ENCODE measurements at regions not wholly inside any gene's neighbourhood (a gene's known extent, or its start where the extent isn't known, plus 50 kb on each side); places are given as distances from the start of the nearest gene placed in this dataset.

DNA sequence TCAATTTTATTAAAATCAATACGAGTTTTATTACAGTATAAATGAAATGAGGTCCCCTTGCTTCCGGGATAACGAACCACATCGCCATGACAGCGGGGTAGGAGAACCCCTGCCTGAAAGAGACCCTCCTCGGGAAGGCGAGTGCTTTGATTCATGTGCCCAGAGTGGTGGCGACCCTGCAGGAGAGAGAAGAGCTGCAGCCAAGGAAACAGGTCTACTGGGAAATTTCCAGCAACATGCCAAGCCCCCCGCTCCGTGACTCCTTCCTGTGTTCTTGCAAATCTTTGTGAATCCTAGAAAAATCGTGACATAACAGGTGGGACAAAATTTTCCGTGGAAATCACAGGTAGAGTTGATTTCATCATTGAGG, 162.5 kb downstream of the WSCD1 start:
- Histone ChIP-seq H2AFZ (no peak overlapping the region), H3K4me3 (no peak overlapping the region), H3K9me2 (replicated peaks; ENCODE audit: insufficient read depth) (no peaks in the 10 kb centered on the region), H3K4me1 (ENCODE audit: insufficient read depth) (no peaks in the 10 kb centered on the region), H3K79me2 (no peaks in the 10 kb centered on the region), H3K36me3 (replicated peaks; ENCODE audit: insufficient read depth, low read depth) (no peaks in the 10 kb centered on the region), H3K27ac (no peak overlapping the region), H3K9me3 (ENCODE audit: low read depth) (no peaks in the 10 kb centered on the region), H4K20me1 (ENCODE audit: insufficient read depth, poor library complexity, severe bottlenecking) (no peaks in the 10 kb centered on the region), H3K4me2 (no peak overlapping the region), H3K27me3 (peaks cover 12% of the 10 kb centered on the region)
- TF ChIP-seq EZH2 (IDR thresholded peaks at IDR 0.05; ENCODE audit: borderline replicate concordance): no peak
- TF ChIP-seq EZH2phosphoT487 (IDR thresholded peaks at IDR 0.05; ENCODE audit: low read depth, severe bottlenecking, unreplicated experiment): no peak
- TF ChIP-seq, protein P1, sequence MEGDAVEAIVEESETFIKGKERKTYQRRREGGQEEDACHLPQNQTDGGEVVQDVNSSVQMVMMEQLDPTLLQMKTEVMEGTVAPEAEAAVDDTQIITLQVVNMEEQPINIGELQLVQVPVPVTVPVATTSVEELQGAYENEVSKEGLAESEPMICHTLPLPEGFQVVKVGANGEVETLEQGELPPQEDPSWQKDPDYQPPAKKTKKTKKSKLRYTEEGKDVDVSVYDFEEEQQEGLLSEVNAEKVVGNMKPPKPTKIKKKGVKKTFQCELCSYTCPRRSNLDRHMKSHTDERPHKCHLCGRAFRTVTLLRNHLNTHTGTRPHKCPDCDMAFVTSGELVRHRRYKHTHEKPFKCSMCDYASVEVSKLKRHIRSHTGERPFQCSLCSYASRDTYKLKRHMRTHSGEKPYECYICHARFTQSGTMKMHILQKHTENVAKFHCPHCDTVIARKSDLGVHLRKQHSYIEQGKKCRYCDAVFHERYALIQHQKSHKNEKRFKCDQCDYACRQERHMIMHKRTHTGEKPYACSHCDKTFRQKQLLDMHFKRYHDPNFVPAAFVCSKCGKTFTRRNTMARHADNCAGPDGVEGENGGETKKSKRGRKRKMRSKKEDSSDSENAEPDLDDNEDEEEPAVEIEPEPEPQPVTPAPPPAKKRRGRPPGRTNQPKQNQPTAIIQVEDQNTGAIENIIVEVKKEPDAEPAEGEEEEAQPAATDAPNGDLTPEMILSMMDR (IDR thresholded peaks at IDR 0.05; ENCODE audit: poor library complexity): no peak
- whole genome bisulfite sequencing (ENCODE audit: low lambda C conversion rate, missing lambda C conversion rate): 86% methylated on average over 12 of the region's 12 CpGs
- no peak for DNase-seq (ENCODE audit: low spot score)

DNA sequence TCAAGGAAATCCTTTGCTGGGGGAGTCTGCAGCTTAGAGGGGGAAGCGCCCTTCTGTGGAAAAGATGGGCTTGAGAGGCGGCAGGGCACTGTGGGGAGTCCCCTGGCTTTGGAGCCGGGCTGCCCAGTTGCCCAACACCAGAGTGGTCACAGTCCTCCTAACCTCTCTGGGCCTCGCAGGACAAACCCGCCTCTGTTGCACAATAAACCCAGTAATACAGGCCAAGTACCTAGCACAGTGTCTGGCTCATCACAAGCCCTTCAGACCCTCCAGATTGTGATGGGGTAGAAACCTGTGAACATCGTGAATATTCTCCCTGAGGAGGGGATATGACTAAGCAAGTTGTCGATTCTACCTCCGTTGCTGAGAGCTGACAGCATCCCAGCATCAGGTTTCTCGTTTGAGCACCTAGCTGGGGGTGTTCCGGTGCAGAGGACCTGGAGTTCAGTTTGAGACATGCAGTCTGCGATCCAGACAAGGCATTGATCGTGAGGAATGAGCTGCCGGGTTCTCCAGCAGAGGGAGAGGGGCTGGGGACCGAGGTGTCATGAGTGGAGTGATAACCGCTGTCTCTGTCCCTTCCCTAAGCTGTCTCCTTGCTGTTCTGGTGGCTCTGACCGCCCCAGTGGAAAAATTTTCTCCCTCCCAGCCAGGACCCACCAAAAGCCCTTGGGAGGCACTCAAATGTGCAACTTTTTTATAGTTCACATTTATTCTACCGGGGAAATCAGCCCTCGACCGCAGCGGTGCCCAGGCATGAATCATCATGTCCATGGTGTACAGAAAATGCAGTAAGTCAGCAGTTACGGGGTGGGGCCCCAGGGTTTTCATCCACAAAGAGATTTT, 161.9 kb downstream of the WSCD1 start:
- WGBS (ENCODE audit: low lambda C conversion rate, missing lambda C conversion rate): 67% methylated on average over 21 of the region's 21 CpGs
- Histone ChIP-seq H3K4me3 (no peak overlapping the region), H3K4me2 (no peak overlapping the region), H2AFZ (no peak overlapping the region), H3K9me2 (replicated peaks; ENCODE audit: insufficient read depth) (no peaks in the 10 kb centered on the region), H4K20me1 (ENCODE audit: insufficient read depth, poor library complexity, severe bottlenecking) (no peaks in the 10 kb centered on the region), H3K79me2 (no peaks in the 10 kb centered on the region), H3K9me3 (ENCODE audit: low read depth) (no peaks in the 10 kb centered on the region), H3K4me1 (ENCODE audit: insufficient read depth) (no peaks in the 10 kb centered on the region), H3K27ac (no peak overlapping the region), H3K36me3 (replicated peaks; ENCODE audit: insufficient read depth, low read depth) (no peaks in the 10 kb centered on the region), H3K27me3 (peaks cover 6% of the 10 kb centered on the region)
- TF ChIP-seq EZH2phosphoT487 (IDR thresholded peaks at IDR 0.05; ENCODE audit: low read depth, severe bottlenecking, unreplicated experiment) (no peak), EZH2 (IDR thresholded peaks at IDR 0.05; ENCODE audit: borderline replicate concordance) (no peak)
- TF ChIP-seq, protein P1 (IDR thresholded peaks at IDR 0.05; ENCODE audit: poor library complexity): no peak
- DNase-seq (ENCODE audit: low spot score): no peak

DNA sequence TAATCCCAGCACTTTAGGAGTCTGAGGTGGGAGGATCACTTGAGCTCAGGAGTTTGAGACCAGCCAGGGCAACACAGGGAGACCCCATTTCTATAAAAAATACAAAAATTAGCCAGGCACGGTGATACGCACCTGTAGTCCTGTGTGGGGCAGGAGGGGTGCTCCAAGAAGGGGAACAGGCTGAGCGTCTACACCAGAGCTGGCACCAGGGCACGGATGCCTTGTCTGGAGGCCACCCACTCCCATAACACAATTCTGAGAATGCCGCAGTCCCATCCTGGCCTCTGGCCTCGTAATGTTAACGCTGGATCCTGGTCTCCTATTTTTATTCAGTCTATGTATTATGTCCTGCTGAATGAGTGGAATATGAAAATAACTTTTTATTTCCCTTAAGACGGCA, 161.3 kb downstream of the WSCD1 start:
- Histone ChIP-seq H3K4me1 (ENCODE audit: insufficient read depth) (no peaks in the 10 kb centered on the region), H3K36me3 (replicated peaks; ENCODE audit: insufficient read depth, low read depth) (no peaks in the 10 kb centered on the region), H4K20me1 (ENCODE audit: insufficient read depth, poor library complexity, severe bottlenecking) (no peaks in the 10 kb centered on the region), H2AFZ (no peak overlapping the region), H3K4me3 (no peak overlapping the region), H3K9me3 (ENCODE audit: low read depth) (no peaks in the 10 kb centered on the region), H3K27ac (no peak overlapping the region), H3K4me2 (no peak overlapping the region), H3K27me3 (no peaks in the 10 kb centered on the region), H3K9me2 (replicated peaks; ENCODE audit: insufficient read depth) (no peaks in the 10 kb centered on the region), H3K79me2 (no peaks in the 10 kb centered on the region)
- no peak for DNase-seq (ENCODE audit: low spot score)
- WGBS (ENCODE audit: low lambda C conversion rate, missing lambda C conversion rate): 90% methylated on average over 8 of the region's 8 CpGs
- TF ChIP-seq, protein P1 (IDR thresholded peaks at IDR 0.05; ENCODE audit: poor library complexity): no peak
- TF ChIP-seq EZH2 (IDR thresholded peaks at IDR 0.05; ENCODE audit: borderline replicate concordance) (no peak), EZH2phosphoT487 (IDR thresholded peaks at IDR 0.05; ENCODE audit: low read depth, severe bottlenecking, unreplicated experiment) (no peak)
